ENCODE measurements at regions not wholly inside any gene's neighbourhood (a gene's known extent, or its start where the extent isn't known, plus 50 kb on each side); places are given as distances from the start of the nearest gene placed in this dataset.

DNA sequence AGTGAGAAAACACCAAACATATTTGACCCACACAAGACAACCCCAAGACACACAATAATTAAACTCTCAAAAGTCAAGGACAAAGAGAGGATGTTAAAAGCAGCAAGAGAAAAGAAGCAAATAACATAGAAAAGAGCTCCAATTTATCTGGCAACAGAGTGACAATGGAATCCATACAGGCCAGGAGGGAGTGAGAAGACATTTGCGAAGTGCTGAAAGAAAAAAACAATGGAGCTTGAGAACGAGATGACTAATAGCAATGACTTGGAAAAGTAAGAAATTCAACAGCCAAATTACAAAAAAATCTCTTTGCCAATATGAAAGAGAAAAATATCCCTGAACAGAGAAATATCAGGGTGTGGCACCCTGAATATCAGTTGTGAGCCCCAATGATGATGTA is 61.6 kb downstream of the MAD2L1 start:
- BruUV-seq (replicated peaks) = no TSS peak
- H2AFZ ChIP-seq (ENCODE audit: low read depth, low read length) = no peak overlapping the region
- no peaks in the 10 kb centered on the region for H3K4me1 ChIP-seq (ENCODE audit: control insufficient read depth, extremely low read depth, insufficient read depth, low read length)
- ChIA-PET CTCF (no interaction called here), POLR2A (no interaction called here)
- no peaks in the 10 kb centered on the region for H3K9me3 ChIP-seq (replicated peaks; ENCODE audit: control insufficient read depth, insufficient read depth, low read length)
- FAIRE-seq (no peak), DNase-seq (ENCODE audit: low read depth, low spot score) (no peak)
- no peaks in the 10 kb centered on the region for H3K79me2 ChIP-seq (ENCODE audit: control insufficient read depth, insufficient read depth, low read length)
- TF ChIP-seq GATA2 (IDR thresholded peaks at IDR 0.05; ENCODE audit: insufficient read depth, insufficient read length, low read depth, low read length) = no peak
- no peak for TF ChIP-seq EZH2 (IDR thresholded peaks at IDR 0.05; ENCODE audit: borderline replicate concordance, low read depth, low read length, severe bottlenecking)
- TF ChIP-seq, protein P1, sequence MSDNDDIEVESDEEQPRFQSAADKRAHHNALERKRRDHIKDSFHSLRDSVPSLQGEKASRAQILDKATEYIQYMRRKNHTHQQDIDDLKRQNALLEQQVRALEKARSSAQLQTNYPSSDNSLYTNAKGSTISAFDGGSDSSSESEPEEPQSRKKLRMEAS (IDR thresholded peaks at IDR 0.05; ENCODE audit: insufficient read depth, insufficient read length) = no peak
- no peak for TF ChIP-seq FOS (IDR thresholded peaks at IDR 0.05; ENCODE audit: borderline replicate concordance, insufficient read depth, low read length)
- TF ChIP-seq POLR2AphosphoS5 (IDR thresholded peaks at IDR 0.05; ENCODE audit: insufficient read depth, low read depth, low read length) = no peak
- no peak for TF ChIP-seq MYC (IDR thresholded peaks at IDR 0.05; ENCODE audit: low read depth, low read length)
- no peak for TF ChIP-seq JUN (IDR thresholded peaks at IDR 0.05; ENCODE audit: borderline replicate concordance, insufficient read depth, insufficient read length, low read depth)
- TF ChIP-seq, protein P2, sequence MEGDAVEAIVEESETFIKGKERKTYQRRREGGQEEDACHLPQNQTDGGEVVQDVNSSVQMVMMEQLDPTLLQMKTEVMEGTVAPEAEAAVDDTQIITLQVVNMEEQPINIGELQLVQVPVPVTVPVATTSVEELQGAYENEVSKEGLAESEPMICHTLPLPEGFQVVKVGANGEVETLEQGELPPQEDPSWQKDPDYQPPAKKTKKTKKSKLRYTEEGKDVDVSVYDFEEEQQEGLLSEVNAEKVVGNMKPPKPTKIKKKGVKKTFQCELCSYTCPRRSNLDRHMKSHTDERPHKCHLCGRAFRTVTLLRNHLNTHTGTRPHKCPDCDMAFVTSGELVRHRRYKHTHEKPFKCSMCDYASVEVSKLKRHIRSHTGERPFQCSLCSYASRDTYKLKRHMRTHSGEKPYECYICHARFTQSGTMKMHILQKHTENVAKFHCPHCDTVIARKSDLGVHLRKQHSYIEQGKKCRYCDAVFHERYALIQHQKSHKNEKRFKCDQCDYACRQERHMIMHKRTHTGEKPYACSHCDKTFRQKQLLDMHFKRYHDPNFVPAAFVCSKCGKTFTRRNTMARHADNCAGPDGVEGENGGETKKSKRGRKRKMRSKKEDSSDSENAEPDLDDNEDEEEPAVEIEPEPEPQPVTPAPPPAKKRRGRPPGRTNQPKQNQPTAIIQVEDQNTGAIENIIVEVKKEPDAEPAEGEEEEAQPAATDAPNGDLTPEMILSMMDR (IDR thresholded peaks at IDR 0.05; ENCODE audit: extremely low read depth in 1 of 2, insufficient read depth in 1 of 2, low read depth in 1 of 2, low read length in 2 of 2) = no peak
- no peak for TF ChIP-seq POLR2A (IDR thresholded peaks at IDR 0.05; ENCODE audit: low read depth, low read length)
- no peak overlapping the region for H3K27ac ChIP-seq (ENCODE audit: insufficient read depth, low read depth, low read length)
- H3K36me3 ChIP-seq (ENCODE audit: control insufficient read depth in 2 of 2, extremely low read depth in 1 of 2, insufficient read depth in 2 of 2, low read length in 2 of 2) = no peaks in the 10 kb centered on the region
- intact Hi-C loops (cut with micrococcal nuclease) (no loop called here), dilution Hi-C loops (cut with MboI; ENCODE audit: extremely low pct_ligation_motif_present, low sequenced_read_pairs) (no loop called here)
- no peak overlapping the region for H3K9ac ChIP-seq (replicated peaks; ENCODE audit: extremely low read depth, insufficient read depth, low read length)
- no peaks in the 10 kb centered on the region for H4K20me1 ChIP-seq (replicated peaks; ENCODE audit: control insufficient read depth, extremely low read depth, insufficient read depth, low read length)
- no peak overlapping the region for H3K4me2 ChIP-seq (ENCODE audit: insufficient read depth, low read length)
- H3K27me3 ChIP-seq (ENCODE audit: control insufficient read depth in 2 of 2, insufficient read depth in 2 of 2, low read length in 2 of 2) = no peaks in the 10 kb centered on the region
- no peak overlapping the region for H3K4me3 ChIP-seq (replicated peaks in 1 of 3; ENCODE audit: insufficient read depth in 1 of 3, low read depth in 1 of 3, low read length in 3 of 3)
- H3K9me1 ChIP-seq (replicated peaks; ENCODE audit: control insufficient read depth, extremely low read depth, insufficient read depth, low read length) = no peaks in the 10 kb centered on the region
